Stimulated activated CD4-positive, alpha-beta T cell treated with anti-CD3 and anti-CD28 coated beads, Interleukin-2, amount 100 ng/mL, for 24 hours (primary cell): ENCODE measurements at regions not wholly inside any gene's neighbourhood (a gene's known extent, or its start where the extent isn't known, plus 50 kb on each side); places are given as distances from the start of the nearest gene placed in this dataset.

Experiments used
- DNase-seq, 2 donors: peaks; one replicate each; pipeline ENCODE4 v3.0.0-alpha.2; 2020

DNA sequence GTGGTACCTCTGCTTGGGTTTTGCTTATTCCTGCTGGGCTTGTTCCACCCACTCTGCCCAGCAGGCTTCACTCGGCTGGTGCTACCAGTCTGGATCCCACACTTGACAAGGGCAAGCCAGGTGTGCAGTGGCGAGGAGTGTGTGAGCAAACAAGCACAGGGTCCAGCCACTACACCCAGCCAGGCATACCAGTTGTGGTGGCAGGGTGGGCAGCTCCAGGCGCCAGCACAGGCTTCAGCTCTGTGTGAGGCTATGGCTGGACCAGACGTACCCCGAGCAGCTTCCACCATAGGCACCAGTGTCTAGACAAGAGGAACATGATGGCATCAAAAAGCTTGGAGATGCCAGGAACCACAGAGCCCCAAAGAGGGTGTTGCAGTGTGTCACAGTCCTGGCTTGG lies 93.1 kb upstream of the GALNT5 start:
- no peak for DNase-seq

DNA sequence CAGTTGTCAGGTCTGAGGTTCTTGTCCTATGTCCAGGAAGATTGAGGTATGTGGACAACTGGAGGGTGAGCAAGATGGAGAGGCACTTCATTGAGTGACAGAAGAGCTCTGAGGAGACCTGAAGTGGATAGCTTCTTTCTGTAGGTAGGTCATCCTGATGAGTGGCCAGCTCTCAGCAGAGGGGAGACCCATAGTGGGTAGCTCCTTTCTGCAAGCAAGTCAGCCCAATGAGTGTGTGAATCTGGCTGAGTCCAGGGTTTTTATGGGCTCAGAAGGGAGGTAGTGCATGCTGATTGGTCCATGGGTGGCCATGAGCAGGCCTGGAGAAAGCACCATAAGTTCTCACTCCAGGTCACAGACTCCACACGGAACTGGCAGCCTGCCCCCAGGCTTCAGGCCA lies 92.6 kb upstream of the GALNT5 start:
- no peak for DNase-seq

DNA sequence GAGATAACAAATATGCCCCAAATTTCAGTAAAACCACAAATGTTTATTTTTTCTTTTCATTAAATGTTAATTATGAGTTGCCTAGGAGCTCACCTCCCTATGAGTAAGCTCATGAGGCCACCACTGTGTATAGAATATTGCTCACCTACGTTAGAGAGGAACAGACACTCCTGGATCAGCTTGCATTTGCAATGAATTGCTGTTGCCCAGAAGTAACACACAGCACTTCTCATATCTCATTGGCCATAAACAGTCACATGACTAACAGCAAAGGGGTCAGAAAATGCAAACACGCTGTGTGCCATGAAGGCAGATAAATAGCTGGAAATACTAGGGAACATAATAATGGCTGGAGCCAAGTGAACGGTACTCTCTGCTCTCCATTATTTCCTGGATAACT lies 89.0 kb upstream of the GALNT5 start:
- no peak for DNase-seq

DNA sequence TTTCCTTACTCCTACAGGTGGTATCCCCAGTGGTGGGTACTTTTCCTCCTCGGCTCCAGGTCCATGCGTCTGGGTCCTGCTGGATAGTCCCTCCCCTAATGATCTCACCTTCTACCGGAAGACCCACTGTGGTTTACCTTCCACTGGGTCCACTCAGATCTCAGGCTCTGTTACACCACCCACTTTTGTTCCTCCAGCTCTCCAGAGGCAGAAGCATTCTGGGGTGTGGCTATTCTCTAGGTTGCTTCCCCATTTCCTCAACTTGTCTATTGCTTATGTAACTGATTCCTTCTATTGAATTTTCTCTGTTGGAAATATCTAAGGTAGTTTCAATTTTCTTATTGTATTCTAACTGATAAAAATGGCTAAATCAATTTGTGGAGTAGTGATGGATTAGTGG lies 87.6 kb upstream of the GALNT5 start:
- DNase-seq = no peak

DNA sequence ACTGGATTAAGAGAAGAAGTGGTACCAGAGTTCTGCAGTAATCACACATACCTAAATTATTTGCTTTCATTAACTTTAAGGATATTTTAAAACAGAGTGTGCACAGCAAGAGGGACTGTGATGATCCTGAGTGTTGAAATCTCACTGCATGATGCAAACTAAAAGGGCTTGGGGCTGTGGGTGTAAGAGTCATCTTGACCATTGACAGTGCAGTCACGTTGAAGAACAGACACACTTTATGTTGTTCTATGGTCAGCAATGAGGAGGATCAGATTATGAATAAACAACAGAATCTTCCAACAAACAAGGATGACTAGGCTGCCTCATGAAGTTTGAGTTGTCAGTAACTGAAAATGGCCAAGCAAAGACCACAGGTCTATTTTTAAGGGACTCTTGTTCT lies 87.2 kb upstream of the GALNT5 start:
- no peak for DNase-seq

DNA sequence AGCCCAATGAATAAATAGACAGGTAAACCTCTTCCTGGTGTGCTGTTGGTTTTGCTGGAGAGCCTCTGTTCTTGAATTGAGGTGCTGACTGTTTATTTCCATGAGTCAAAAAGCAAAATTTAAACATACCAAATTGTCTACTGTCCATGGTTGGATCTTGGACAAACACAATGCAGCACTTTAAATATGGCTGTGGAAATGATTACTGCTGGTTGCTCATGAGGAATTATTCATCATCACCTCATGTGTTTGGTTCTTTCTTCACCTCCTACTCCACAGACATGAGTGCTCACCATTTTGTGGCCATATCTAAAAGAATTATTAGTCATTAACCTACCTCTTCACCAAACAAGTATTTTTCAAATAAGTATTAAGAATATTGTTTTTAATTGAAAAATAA lies 85.3 kb upstream of the GALNT5 start:
- DNase-seq = no peak

DNA sequence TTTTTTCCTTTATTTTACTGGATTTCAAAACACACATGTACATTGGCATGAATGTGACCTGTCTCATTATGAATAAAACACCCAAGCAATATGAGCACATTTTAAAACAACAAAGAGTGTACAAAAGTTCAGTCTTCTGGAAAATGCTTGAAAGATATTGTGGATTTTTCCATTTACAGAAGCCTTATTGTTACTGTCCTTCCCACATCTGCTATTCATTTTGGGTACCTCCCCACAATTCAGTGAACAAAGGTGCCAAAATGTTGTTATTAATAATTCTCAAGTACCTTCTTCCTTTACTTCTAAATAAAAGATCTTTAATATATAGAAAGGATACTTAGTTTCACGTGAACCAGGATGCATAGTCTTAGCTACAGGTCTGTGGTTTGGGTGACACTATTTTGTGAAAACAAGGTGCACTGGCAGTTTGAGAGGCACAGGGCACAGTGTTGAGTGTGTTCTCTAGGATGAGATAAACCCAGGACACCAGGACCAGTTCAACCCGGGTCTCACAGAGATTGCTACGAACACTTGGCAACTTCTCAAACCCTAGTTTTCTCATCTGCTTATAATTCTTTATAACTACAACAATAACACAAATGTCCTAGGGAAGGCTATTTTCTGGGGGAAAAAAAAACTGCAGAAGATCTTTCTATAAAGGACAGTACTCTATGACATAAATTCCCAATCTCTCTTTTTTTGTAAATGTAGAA lies 84.5 kb upstream of the GALNT5 start:
- no peak for DNase-seq

DNA sequence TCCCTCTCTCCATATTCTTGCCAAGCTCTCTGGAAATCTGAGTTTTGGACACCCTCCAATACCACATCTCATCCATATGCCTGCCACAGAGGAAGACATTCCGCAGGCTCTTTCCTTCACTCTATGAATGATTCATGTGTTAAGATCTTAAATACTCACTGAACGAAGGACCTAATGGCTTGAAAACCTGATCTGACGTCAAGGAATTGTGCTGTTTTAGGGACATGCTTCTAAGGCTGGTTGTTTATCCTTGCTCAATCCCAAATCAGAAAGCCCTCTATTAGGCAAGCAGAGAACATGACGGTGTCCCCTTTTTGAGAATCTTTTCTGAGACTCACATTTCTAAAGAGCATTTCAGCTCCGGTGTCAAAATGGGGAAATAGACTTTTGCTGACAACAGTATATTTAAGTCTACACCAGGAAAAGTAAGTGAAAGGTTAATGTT lies 83.7 kb upstream of the GALNT5 start:
- DNase-seq = no peak

DNA sequence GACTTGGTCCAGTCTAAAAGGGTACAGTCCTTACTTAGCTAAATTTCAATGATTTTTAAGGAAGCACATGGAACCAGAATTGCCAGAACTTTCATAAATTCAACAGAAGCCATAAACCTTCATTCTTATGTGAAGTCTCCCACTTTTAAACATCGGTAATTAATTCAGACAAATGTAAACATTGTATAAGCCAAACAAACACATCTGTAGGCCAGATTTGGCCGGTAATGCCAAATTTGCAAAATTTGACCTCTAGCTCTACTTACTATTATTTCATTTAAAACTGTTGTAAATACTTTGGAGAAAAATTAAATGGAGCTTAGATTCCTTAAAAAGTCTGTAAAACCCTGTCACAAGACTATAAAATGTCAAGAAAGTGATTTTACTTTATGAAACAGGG lies 83.2 kb upstream of the GALNT5 start:
- no peak for DNase-seq

DNA sequence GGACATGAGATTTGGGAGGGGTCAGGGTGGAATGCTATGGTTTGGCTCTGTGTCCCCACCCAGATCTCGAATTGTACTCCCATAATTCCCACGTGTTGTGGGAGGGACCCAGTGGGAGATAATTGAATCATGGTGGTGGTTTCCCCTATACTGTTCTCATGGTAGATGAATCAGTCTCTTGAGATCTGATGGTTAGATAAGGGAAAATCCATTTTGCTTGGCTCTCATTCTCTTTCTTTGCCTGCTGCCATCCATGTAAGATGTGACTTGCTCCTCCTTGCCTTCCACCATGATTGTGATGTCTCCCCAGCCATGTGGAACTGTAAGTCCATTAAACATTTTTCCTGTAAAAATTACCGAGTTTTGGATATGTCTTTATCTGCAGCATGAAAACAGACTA lies 80.9 kb upstream of the GALNT5 start:
- DNase-seq = no peak

DNA sequence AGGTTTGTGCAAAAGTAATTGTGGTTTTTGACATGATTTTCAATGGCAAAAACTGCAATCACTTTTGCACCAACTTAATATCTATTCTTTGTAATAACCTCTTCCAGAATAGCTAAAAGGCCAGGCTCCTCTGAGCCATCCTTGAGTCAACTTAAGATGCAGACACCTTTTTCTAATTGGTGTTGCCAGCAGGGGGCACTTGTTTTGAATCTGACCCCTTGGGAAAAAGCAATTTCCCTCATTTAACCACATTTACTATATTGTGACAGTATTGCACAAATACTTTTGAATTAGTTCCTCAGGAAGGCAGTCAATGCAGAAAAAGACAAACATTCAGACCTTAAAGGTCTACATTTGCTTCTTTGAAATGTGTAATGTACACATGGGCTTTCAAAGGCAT lies 78.6 kb upstream of the GALNT5 start:
- DNase-seq = no peak

DNA sequence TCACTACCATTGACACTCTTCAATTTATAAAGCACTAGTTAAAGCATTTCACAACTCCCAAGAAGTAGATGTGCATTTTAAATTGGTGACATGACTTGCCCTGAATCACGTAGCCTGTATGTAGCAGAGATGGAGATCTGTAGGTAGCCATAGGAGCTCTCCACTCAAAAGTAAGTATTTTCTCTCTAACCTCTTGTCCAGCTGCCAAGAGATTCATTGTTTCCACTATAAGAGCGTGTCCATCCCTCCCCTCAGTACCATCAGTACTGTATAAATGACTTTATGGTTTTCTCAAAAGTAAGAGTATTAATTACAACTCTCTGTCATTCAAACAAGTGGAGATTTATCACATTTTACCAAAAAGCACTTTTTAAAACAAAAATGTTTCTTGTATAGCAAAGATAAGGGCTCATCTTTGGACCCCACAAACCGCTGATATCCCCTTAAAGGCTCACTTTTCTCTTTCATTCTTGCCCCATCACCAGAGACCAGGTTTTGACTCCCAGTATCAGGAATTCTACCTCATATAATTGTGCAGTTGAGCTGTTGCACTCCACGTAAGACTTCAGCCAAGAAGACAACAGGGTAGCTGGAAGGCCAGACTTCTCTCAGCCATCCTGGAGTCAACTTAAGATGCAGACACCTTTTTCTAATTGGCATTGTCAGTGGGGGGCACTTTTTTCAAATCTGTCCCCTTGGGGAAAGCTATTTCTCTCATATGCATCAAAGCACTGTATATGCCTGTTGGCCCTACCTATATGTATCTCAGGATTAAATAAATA lies 78.0 kb upstream of the GALNT5 start:
- no peak for DNase-seq

DNA sequence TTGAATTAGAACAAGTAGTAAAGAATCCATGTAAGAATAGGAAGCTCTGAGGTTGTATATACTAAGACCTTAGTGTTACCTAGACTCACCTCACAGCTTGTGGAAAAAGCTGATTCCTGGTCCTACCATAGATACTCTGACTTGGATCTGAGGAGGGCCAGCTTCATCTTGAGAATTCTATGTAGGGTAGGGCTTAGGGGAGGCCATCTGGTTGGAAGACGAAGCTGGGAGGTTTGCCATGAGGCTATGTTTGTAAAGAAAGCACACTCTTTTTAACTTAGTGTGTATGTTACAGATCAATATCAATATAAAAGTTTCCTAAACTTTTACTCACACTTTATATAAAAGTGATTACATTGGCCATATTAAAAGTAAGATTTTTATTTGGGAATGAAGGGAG lies 77.1 kb upstream of the GALNT5 start:
- no peak for DNase-seq

DNA sequence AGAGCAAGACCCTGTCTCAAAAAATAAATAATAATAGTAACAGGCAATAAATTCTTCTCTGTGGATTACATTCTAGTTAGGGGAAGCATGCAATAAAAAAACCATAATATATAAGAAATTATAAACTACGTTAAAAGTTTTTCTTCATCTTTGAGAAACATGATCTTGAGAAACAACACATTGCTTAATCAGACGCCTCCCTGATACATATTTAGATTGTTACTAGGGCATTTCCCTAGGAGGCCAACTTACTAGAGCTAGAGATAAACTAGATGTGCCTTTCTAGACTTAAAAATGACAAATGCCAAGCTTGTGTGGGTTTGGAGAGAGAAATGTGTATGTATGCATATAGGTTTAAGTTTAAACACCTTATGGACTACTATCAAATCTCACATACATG lies 76.3 kb upstream of the GALNT5 start:
- no peak for DNase-seq

DNA sequence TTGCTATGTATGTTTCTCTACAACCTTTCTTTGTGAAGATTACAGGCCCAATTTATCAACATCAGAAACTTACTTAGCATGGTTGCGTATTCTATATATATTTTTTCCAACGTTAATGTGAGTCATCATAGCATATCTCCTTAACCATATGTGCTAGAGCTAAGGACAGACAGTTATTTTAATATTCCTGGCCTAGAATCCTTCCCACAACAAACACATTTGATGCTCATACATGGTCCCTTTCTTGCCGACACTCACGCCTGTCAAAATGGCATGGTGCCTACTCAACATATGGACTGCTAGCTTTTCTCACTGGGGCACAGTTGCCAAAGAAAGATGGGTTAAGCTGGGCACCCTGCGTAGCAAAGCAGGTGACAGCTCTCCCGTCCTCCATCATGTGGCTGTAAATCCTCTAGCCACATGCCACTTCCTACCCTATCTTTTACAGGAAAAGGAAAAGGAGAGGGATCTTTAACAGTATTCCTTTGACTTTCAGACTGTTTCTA lies 75.2 kb upstream of the GALNT5 start:
- no peak for DNase-seq

DNA sequence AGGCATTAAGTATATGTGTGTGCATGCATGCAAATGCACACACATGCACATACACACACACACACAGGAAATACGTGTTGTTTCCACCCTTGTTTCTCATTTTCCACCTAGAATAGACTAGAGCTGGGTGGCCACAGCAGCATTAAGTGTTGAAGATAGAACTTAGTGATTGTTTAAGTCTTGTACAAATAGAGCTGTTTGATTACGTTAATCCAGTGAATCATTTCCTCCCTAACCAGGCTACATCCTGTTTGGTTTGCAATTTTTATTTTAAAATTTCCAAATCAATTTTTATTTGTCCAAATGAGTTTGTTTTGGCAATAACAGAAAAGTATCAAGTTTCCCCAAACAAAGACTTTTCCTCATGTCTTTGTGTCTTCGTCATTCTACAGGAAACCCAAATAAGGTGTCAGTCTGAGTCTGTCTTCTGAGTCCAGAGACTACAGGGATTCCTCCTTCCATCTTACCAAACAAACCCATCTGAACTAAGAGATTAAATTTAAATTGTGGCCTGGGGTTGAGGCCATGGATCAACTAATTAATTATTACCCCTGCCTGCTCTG lies 74.6 kb upstream of the GALNT5 start:
- no peak for DNase-seq

DNA sequence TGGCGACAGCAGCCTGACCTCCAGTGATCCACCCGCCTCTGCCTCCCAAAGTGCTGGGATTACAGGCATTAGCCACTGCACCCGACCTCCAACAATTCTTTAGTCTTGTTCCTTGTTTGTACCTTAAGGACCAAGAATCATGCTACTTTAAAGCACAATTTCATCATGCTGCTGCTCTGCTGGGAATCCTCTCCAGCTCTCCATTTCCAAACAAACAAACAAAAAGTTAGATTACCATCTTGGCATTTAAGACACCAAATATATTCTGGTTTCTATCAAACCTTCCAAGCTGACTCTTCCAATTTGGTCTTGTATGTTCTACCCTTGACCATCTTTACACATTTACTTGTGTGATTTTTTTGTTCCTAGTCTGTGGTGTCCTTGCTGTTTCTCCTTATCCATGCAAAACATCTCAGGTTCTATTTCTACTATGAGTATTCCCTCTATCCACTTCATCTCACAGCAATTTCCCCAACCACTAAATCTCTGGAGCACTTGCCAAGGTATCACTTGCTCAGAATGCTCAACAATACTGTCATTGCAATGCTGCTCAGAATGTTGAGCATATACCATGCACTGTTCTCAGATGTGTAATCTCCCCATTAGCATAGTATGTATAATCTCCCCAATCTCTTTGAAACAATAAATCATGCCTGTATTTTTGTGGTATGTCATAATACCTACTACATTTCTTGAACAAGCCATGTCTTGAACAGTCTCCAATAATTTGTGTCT lies 73.2 kb upstream of the GALNT5 start:
- DNase-seq = no peak

DNA sequence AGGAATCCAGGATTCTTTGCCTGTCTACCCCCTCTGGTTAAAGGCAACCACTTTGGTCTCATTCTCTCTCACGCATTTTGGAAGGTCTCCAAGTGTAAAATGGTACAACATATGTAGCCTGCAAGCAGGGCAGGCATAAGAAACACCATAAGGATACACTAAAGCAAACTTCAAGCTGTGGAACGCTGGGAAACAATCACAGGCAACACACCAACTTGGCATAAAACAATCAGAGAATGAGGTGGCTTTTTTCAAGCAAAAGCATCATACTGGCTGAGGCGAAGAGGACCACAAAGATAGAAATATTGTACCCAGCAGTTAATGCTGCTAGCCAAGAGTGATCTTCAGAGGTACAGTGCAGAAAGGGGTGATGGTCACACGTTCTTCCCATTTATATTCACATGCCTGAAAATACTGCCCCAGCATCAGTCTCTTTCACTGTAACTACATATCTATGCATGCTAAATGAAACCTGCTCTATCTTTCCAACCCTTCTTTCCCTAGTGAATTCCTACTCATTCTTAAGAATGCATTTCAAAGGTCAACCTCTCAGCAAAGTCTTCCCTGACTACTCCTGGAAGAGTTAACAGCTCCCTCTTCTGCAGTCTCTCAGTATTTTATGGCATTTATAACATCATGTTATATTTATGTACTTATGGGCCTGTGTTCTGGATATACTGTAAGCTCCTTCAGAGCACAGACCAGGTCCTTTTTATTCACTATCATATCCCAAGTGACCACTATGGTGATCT lies 71.9 kb upstream of the GALNT5 start:
- no peak for DNase-seq

DNA sequence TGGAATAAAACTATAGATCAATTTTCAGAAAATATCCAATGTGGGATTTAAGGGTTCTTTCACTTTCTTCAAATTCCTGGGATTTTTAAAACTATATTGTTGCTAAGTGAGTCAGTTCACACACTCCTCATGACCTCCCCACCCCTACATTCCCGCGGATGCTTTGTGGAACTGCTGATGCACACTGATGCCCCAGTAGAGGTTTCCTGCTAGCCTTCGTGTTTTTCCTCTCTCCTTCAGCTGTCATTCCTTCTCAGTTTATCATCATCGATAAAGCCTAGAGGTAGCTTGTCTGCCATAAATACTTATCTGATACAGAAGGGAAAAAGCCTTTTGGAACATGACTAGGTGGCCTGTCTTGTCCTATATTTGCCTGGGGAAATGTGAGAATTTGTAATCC lies 67.4 kb upstream of the GALNT5 start:
- no peak for DNase-seq

DNA sequence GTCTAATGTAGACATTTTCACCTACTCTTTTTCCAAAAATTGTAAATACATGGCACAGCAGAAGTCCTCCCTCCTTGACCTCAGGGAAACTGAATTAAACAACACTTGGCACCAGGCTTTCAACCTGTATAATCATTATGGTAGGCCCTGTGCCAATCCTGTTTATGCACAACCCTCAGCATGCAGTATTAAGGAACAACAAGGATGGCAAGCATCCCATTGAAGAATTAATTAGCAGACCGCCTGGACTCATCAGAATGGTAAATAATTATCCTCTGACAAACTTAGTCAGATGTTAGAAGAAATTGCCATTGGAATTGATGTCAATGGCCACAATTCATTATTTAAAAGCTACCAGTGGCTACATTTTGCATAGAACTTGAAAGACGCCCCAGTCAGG lies 66.3 kb upstream of the GALNT5 start:
- DNase-seq = no peak

DNA sequence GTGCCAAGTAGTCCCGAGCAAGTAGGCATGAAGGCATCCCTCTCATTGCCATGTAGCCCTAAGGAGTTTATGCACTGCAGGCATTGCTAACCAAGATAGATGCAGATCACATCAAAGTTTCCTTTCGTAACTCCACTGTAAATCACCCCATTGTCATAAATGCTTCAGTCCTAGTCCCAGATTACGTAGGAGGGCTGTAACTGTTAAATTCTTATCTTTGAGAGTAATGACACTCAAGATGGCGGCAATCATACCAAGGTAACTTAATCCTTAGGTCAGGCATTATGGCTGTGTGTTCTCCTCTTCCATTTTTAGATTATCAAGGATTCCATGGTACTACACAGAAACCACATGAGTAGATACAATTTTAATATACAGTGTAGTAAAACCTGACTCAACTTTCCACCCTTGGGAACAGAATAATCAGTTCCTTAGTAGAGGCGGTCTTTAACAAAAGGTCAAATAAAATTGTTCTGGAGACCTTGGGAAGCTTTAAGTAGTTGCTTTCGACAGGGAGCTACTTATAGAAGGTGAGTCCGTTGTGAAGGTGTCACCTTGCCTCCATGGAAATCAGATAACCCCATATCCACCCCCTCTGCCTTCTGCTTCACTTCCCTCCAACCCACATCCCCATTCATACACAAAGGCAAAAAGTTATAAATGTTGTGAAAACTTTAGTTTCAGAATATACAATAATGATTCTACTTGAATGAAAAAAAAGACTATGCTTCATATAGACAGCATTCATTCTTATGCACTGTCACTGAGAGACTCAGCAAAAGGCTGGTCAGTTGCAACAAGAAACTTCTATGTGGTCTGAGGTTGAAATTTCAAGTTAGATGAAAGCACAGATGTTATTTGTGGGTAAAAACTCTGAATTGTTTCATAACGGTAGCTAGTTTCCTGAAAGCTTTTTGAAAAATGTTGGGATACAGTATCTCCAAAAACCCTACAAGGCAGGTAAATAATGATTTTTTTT lies 64.8 kb upstream of the GALNT5 start:
- no peak for DNase-seq
